ENCODE measurements at regions not wholly inside any gene's neighbourhood (a gene's known extent, or its start where the extent isn't known, plus 50 kb on each side); places are given as distances from the start of the nearest gene placed in this dataset.

DNA sequence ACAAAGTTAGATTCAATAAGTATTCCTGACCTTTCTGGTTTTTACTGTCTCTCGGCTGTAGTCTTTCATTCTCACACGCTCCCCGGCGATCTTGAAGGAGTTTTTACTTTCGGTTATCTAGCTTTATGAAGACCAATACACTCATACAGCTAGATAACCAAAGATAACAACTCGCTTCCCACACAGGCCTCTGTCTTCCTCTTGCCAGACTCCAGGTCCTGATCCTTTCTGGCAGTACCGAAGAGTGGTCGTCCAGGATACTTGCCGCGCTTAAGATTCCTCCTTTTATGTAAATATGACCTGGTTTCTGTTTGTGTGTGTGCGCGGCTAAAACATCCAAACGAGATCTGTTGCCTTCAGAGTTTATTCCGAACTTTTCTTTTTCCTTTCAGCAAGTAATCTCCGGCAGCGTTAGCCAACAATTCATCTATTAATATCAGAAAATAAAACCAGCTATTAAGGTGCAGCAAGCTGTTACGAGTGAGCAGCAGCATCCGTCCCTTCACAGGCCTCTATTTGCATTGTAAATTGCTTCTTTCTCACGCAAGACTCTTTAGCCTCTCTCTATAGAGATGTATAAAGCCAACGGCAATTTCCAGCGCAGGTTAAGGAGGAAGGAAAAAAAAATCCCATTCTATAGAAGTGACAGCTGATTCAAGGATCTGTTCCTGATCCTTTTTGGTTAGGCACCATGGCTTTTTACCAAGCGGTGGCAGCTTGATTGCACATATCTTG is 216.1 kb downstream of the MEF2C start:
- H3K4me3 Mint-ChIP-seq (ENCODE audit: unreplicated experiment), result peak overlapping the region; percentile 33
- H3K27ac Mint-ChIP-seq (ENCODE audit: unreplicated experiment), result no peak overlapping the region
- no peaks in the 10 kb centered on the region for H3K9me3 Mint-ChIP-seq (ENCODE audit: low read depth)
- peaks cover 7% of the 10 kb centered on the region for H3K4me1 Mint-ChIP-seq (ENCODE audit: low read depth)
- TF ChIP-seq CTCF (IDR thresholded peaks at IDR 0.05), result no peak
- H3K27me3 Mint-ChIP-seq (ENCODE audit: low read depth), result peaks cover 85% of the 10 kb centered on the region
- peaks cover 3% of the 10 kb centered on the region for H3K36me3 Mint-ChIP-seq (ENCODE audit: low read depth)
- DNase-seq (ENCODE audit: low spot score), result no peak

- Mint-ChIP-seq H3K36me3 (ENCODE audit: low read depth) (peaks cover 3% of the 10 kb centered on the region), H3K27me3 (ENCODE audit: low read depth) (peaks cover 83% of the 10 kb centered on the region), H3K9me3 (ENCODE audit: low read depth) (no peaks in the 10 kb centered on the region), H3K4me1 (ENCODE audit: low read depth) (peaks cover 13% of the 10 kb centered on the region), H3K4me3 (ENCODE audit: unreplicated experiment) (no peak overlapping the region), H3K27ac (ENCODE audit: unreplicated experiment) (no peak overlapping the region)
- TF ChIP-seq CTCF (IDR thresholded peaks at IDR 0.05), result no peak
- no peak for DNase-seq (ENCODE audit: low spot score)
Measured at GRCh38 chr5:88665750-88666215, 217.2 kb downstream of the MEF2C start.

GRCh38 chr5:88664645-88665044 is 218.3 kb downstream of the MEF2C start:
- no peaks in the 10 kb centered on the region for H3K9me3 Mint-ChIP-seq (ENCODE audit: low read depth)

GRCh38 chr5:88663793-88664216 is 219.2 kb downstream of the MEF2C start:
- Mint-ChIP-seq H3K4me3 (ENCODE audit: unreplicated experiment) (no peak overlapping the region), H3K36me3 (ENCODE audit: low read depth) (peaks cover 4% of the 10 kb centered on the region), H3K27ac (ENCODE audit: unreplicated experiment) (no peak overlapping the region), H3K9me3 (ENCODE audit: low read depth) (no peaks in the 10 kb centered on the region), H3K27me3 (ENCODE audit: low read depth) (peaks cover 78% of the 10 kb centered on the region), H3K4me1 (ENCODE audit: low read depth) (peaks cover 13% of the 10 kb centered on the region)
- DNase-seq (ENCODE audit: low spot score), result no peak
- TF ChIP-seq CTCF (IDR thresholded peaks at IDR 0.05), result no peak

More at GRCh38 chr5:88664645-88665044, 218.3 kb downstream of the MEF2C start:
- Mint-ChIP-seq H3K27me3 (ENCODE audit: low read depth) (peaks cover 78% of the 10 kb centered on the region), H3K4me1 (ENCODE audit: low read depth) (peaks cover 13% of the 10 kb centered on the region), H3K4me3 (ENCODE audit: unreplicated experiment) (no peak overlapping the region), H3K27ac (ENCODE audit: unreplicated experiment) (no peak overlapping the region), H3K36me3 (ENCODE audit: low read depth) (peaks cover 4% of the 10 kb centered on the region)
- no peak for DNase-seq (ENCODE audit: low spot score)
- TF ChIP-seq CTCF (IDR thresholded peaks at IDR 0.05), result no peak

GRCh38 chr5:88662846-88663245 is 220.1 kb downstream of the MEF2C start:
- peaks cover 74% of the 10 kb centered on the region for H3K27me3 Mint-ChIP-seq (ENCODE audit: low read depth)
- H3K36me3 Mint-ChIP-seq (ENCODE audit: low read depth), result peaks cover 4% of the 10 kb centered on the region

More at GRCh38 chr5:88662846-88663245, 220.1 kb downstream of the MEF2C start:
- H3K9me3 Mint-ChIP-seq (ENCODE audit: low read depth), result no peaks in the 10 kb centered on the region
- peaks cover 13% of the 10 kb centered on the region for H3K4me1 Mint-ChIP-seq (ENCODE audit: low read depth)
- no peak for TF ChIP-seq CTCF (IDR thresholded peaks at IDR 0.05)
- H3K27ac Mint-ChIP-seq (ENCODE audit: unreplicated experiment), result no peak overlapping the region
- H3K4me3 Mint-ChIP-seq (ENCODE audit: unreplicated experiment), result no peak overlapping the region
- no peak for DNase-seq (ENCODE audit: low spot score)
